H1 (cell line): ENCODE measurements at regions not wholly inside any gene's neighbourhood (a gene's known extent, or its start where the extent isn't known, plus 50 kb on each side); places are given as distances from the start of the nearest gene placed in this dataset.

Experiments used
- CTCF ChIA-PET: fragments of 300-600 bp; sonication (Branson Sonifier 250); formaldehyde crosslinking; loops from one replicate; lab custom pipeline; 2021; ENCODE audit not compliant: partially characterized antibody; lab: Charles Lee
- POLR2A ChIA-PET: fragments of 300-600 bp; sonication (Branson Sonifier 250); formaldehyde crosslinking; loops from one replicate; lab custom pipeline; 2021; ENCODE audit warnings: inconsistent platforms; ENCODE audit not compliant: partially characterized antibody; lab: Charles Lee
- DNase-seq, 2 experiments: peaks; one replicate each; pipeline versions ENCODE4 v3.0.0 to v3.0.0-alpha.2; 2010 to 2022; ENCODE audit warnings: low spot score in 2 of 2, low read depth in 1 of 2, mixed read lengths in 1 of 2
- FAIRE-seq: peaks from 2 replicates; lab custom pipeline; 2011; peaks lifted over from hg19 to GRCh38; lab: Jason Lieb, UNC
- H2AFZ ChIP-seq: 2 replicates; pipeline ENCODE4 v1.8.1; 2012; ENCODE audit warnings: low read length, inconsistent platforms
- H2AK5ac ChIP-seq: 2 replicates; pipeline ENCODE4 v1.6.1; 2013; ENCODE audit warnings: low read depth, low read length
- H2BK120ac ChIP-seq: replicated peaks from 2 replicates; pipeline ENCODE3; 2013; ENCODE audit warnings: low read depth, low read length, inconsistent platforms
- H2BK12ac ChIP-seq: 2 replicates; pipeline ENCODE4 v1.6.1; 2013; ENCODE audit warnings: low read depth, low read length
- H2BK15ac ChIP-seq: 2 replicates; pipeline ENCODE4 v1.6.1; 2013; ENCODE audit warnings: low read length
- H2BK20ac ChIP-seq: 2 replicates; pipeline ENCODE4 v1.6.1; 2013; ENCODE audit warnings: low read length
- H2BK5ac ChIP-seq: 2 replicates; pipeline ENCODE4 v1.6.1; 2013; ENCODE audit warnings: low read depth, low read length
- H3K14ac ChIP-seq: 2 replicates; pipeline ENCODE4 v1.6.1; 2013; ENCODE audit warnings: inconsistent platforms; ENCODE audit not compliant: insufficient read length
- H3K18ac ChIP-seq: 2 replicates; pipeline ENCODE4 v1.6.1; 2013; ENCODE audit warnings: low read length; ENCODE audit errors: extremely low read depth
- H3K23ac ChIP-seq: 2 replicates; pipeline ENCODE4 v1.6.1; 2013; ENCODE audit warnings: inconsistent platforms; ENCODE audit not compliant: insufficient read length
- H3K23me2 ChIP-seq: 2 replicates; pipeline ENCODE4 v1.6.1; 2013; ENCODE audit warnings: low read depth, low read length
- H3K27ac ChIP-seq: 2 replicates; pipeline ENCODE4 v1.6.1; 2011; ENCODE audit warnings: low read depth, low read length, inconsistent platforms
- H3K27me3 ChIP-seq, 4 experiments: replicated peaks in 1 of 4; 1 replicate in 1 of 4; 2 replicates in 3 of 4; pipeline versions ENCODE4 v1.6.1 to v1.8.1; 2011 to 2013; ENCODE audit warnings: low read length in 3 of 4, mild to moderate bottlenecking in 3 of 4, inconsistent platforms in 2 of 4, mixed read lengths in 2 of 4, moderate library complexity in 1 of 4; ENCODE audit not compliant: control insufficient read depth in 3 of 4, insufficient read depth in 3 of 4; ENCODE audit errors: extremely low read depth in 1 of 4
- H3K36me3 ChIP-seq, 4 experiments: 2 replicates each; pipeline versions ENCODE4 v1.6.1 to v1.8.1; 2011 to 2013; ENCODE audit warnings: mild to moderate bottlenecking in 4 of 4, low read length in 3 of 4, moderate library complexity in 2 of 4, control low read depth in 1 of 4, inconsistent platforms in 1 of 4; ENCODE audit not compliant: insufficient read depth in 4 of 4, control insufficient read depth in 2 of 4
- H3K4ac ChIP-seq: replicated peaks from 2 replicates; pipeline ENCODE3; 2013; ENCODE audit warnings: low read length, low read depth, mixed read lengths, inconsistent platforms; ENCODE audit not compliant: insufficient read length
- H3K4me1 ChIP-seq, 4 experiments: replicated peaks in 1 of 4; 1 replicate in 1 of 4; 2 replicates in 3 of 4; pipeline versions ENCODE4 v1.6.1 to v1.8.1; 2011 to 2013; ENCODE audit warnings: low read length in 3 of 4, inconsistent platforms in 2 of 4, mixed read lengths in 1 of 4; ENCODE audit not compliant: insufficient read depth in 4 of 4, control insufficient read depth in 3 of 4
- H3K4me2 ChIP-seq, 2 experiments: 2 replicates each; pipeline versions ENCODE4 v1.6.1 to v1.8.1; 2011 to 2013; ENCODE audit warnings: low read depth in 2 of 2, low read length in 2 of 2, control low read depth in 1 of 2, inconsistent platforms in 1 of 2, mild to moderate bottlenecking in 1 of 2; ENCODE audit not compliant: insufficient read depth in 1 of 2
- H3K4me3 ChIP-seq, 4 experiments: fragments of 200-600, 300-600 bp in 1 of 4; sonication (generic), shearing (Covaris generic), sonication (Bioruptor Twin) in 1 of 4; 2 replicates each; pipeline versions ENCODE4 v1.5.1 to v1.8.1; 2011 to 2016; ENCODE audit warnings: low read length in 4 of 4, low read depth in 3 of 4, control low read depth in 2 of 4, inconsistent platforms in 2 of 4, mild to moderate bottlenecking in 2 of 4, mixed read lengths in 1 of 4, moderate library complexity in 1 of 4; ENCODE audit not compliant: insufficient read depth in 2 of 4; ENCODE audit errors: extremely low read depth in 1 of 4
- H3K56ac ChIP-seq: replicated peaks from 2 replicates; pipeline ENCODE3; 2013; ENCODE audit warnings: low read depth, mild to moderate bottlenecking, mixed read lengths, low read length, inconsistent platforms; ENCODE audit not compliant: insufficient read length
- H3K79me1 ChIP-seq: 2 replicates; pipeline ENCODE4 v1.6.1; 2013; ENCODE audit warnings: low read depth, low read length, control low read depth
- H3K79me2 ChIP-seq, 2 experiments: 2 replicates each; pipeline versions ENCODE4 v1.6.1 to v1.8.1; 2012 to 2013; ENCODE audit warnings: low read length in 2 of 2, mild to moderate bottlenecking in 2 of 2, inconsistent platforms in 1 of 2; ENCODE audit not compliant: insufficient read depth in 2 of 2, control insufficient read depth in 1 of 2
- H3K9ac ChIP-seq, 4 experiments: replicated peaks in 1 of 4; 1 replicate in 1 of 4; 2 replicates in 3 of 4; pipeline versions ENCODE4 v1.6.1 to v1.8.1; 2011 to 2013; ENCODE audit warnings: low read depth in 3 of 4, low read length in 3 of 4, control low read depth in 2 of 4, mild to moderate bottlenecking in 2 of 4, moderate library complexity in 2 of 4, inconsistent platforms in 1 of 4; ENCODE audit errors: extremely low read depth in 1 of 4
- H3K9me3 ChIP-seq, 2 experiments: 2 replicates each; pipeline versions ENCODE4 v1.6.1 to v1.8.1; 2012 to 2013; ENCODE audit warnings: mild to moderate bottlenecking in 2 of 2, moderate library complexity in 2 of 2, control low read depth in 1 of 2, inconsistent platforms in 1 of 2, low read depth in 1 of 2, low read length in 1 of 2, mixed read lengths in 1 of 2; ENCODE audit not compliant: insufficient read depth in 2 of 2
- H4K20me1 ChIP-seq, 2 experiments: replicated peaks in 1 of 2; 2 replicates each; pipeline versions ENCODE3 to v1.8.1; 2011 to 2013; ENCODE audit warnings: inconsistent platforms in 2 of 2, low read length in 2 of 2, mild to moderate bottlenecking in 1 of 2; ENCODE audit not compliant: insufficient read depth in 2 of 2, control insufficient read depth in 1 of 2
- H4K5ac ChIP-seq: 2 replicates; pipeline ENCODE4 v1.6.1; 2013; ENCODE audit warnings: low read length, low read depth, mixed read lengths, inconsistent platforms; ENCODE audit not compliant: insufficient read length
- H4K8ac ChIP-seq: 2 replicates; pipeline ENCODE4 v1.8.0; 2013; ENCODE audit warnings: mild to moderate bottlenecking, moderate library complexity, low read length, inconsistent platforms; ENCODE audit not compliant: insufficient read depth; ENCODE audit errors: extremely low read depth
- H4K91ac ChIP-seq: replicated peaks from 2 replicates; pipeline ENCODE3; 2013; ENCODE audit warnings: low read length, mixed read lengths, inconsistent platforms; ENCODE audit not compliant: insufficient read length
- TAF1 ChIP-seq: IDR thresholded peaks from 2 replicates; pipeline ENCODE4 v1.6.1; 2011; ENCODE audit warnings: mild to moderate bottlenecking, low read depth, low read length
- WGBS, 2 experiments: shearing (Covaris generic) in 1 of 2; methylation state at CpG; one replicate each; pipeline versions ENCODE4 v1.1.6 to v1.1.7; 2013 to 2015; ENCODE audit warnings: low lambda C conversion rate in 2 of 2, mixed read lengths in 2 of 2, inconsistent platforms in 1 of 2, low coverage in 1 of 2, missing lambda C conversion rate in 1 of 2; ENCODE audit not compliant: insufficient replicate concordance in 2 of 2, insufficient coverage in 1 of 2, insufficient read length in 1 of 2; ENCODE audit errors: extremely low coverage in 1 of 2, missing lambda C conversion rate in 1 of 2; 5-methylcytosine and 5-hydroxymethylcytosine counted together

- H3K9ac ChIP-seq, result no peak overlapping the region
- H3K14ac ChIP-seq, result no peak overlapping the region
- H3K4ac ChIP-seq, result no peak overlapping the region
- no peak overlapping the region for H3K56ac ChIP-seq
- H3K27ac ChIP-seq, result no peak overlapping the region
- H4K5ac ChIP-seq, result no peak overlapping the region
- H3K36me3 ChIP-seq, result no peaks in the 10 kb centered on the region
- no peak overlapping the region for H2BK12ac ChIP-seq
- no peak overlapping the region for H4K91ac ChIP-seq
- no peak overlapping the region for H3K18ac ChIP-seq
- no peak overlapping the region for H3K23ac ChIP-seq
- H2AFZ ChIP-seq, result no peak overlapping the region
- DNase-seq, result no peak
- no peak overlapping the region for H2BK5ac ChIP-seq
- WGBS, 2 experiments, result 89% methylated on average over 8 of the region's 8 CpGs; no CpG with 5 or more reads in 1 of the 2 experiments
- H4K8ac ChIP-seq, result no peak overlapping the region
- H2BK20ac ChIP-seq, result no peak overlapping the region
- no peak overlapping the region for H2BK15ac ChIP-seq
- no peaks in the 10 kb centered on the region for H4K20me1 ChIP-seq
- H2AK5ac ChIP-seq, result no peak overlapping the region
- no peaks in the 10 kb centered on the region for H3K27me3 ChIP-seq
- H2BK120ac ChIP-seq, result no peak overlapping the region
- H3K4me2 ChIP-seq, result no peak overlapping the region
- no peak for TF ChIP-seq TAF1
- no peaks in the 10 kb centered on the region; a peak in 1 of 7 replicates for H3K4me1 ChIP-seq
- no peak overlapping the region for H3K4me3 ChIP-seq
- CTCF ChIA-PET, result interaction anchor here (0.5 to 1.1 kb wide), 2 partner anchors 180 to 448 kb away, joined by 3 to 5 read pairs; no protein-coding TSS in a partner anchor
- H3K23me2 ChIP-seq, result no peaks in the 10 kb centered on the region
- no peaks in the 10 kb centered on the region for H3K79me2 ChIP-seq
- POLR2A ChIA-PET, result no interaction called here
- H3K79me1 ChIP-seq, result no peaks in the 10 kb centered on the region
- no peak for FAIRE-seq
- H3K9me3 ChIP-seq, result no peaks in the 10 kb centered on the region
These were observed 87.1 kb upstream of the DISP3 start for GRCh38 chr1:11391886-11392285.
